OCI-LY1 (cell line): ENCODE measurements at regions not wholly inside any gene's neighbourhood (a gene's known extent, or its start where the extent isn't known, plus 50 kb on each side); places are given as distances from the start of the nearest gene placed in this dataset.

Experiments used
- EZH2 ChIP-seq: fragments of 200-600 bp; sonication (generic), shearing (Covaris generic); IDR thresholded peaks from 2 replicates; pipeline ENCODE4 v1.8.0; 2017; ENCODE audit warnings: borderline replicate concordance, mixed run types, mild to moderate bottlenecking, antibody characterized with exemption, low read length, moderate library complexity, mixed read lengths
- TF ChIP-seq, protein P1 (sequence below): fragments of 200-600 bp; sonication (generic), shearing (Covaris generic); IDR thresholded peaks from 2 replicates; pipeline ENCODE4 v1.5.1; 2017; ENCODE audit warnings: mild to moderate bottlenecking, antibody characterized with exemption, low read length, moderate library complexity, mixed read lengths

- TF ChIP-seq, protein P1, sequence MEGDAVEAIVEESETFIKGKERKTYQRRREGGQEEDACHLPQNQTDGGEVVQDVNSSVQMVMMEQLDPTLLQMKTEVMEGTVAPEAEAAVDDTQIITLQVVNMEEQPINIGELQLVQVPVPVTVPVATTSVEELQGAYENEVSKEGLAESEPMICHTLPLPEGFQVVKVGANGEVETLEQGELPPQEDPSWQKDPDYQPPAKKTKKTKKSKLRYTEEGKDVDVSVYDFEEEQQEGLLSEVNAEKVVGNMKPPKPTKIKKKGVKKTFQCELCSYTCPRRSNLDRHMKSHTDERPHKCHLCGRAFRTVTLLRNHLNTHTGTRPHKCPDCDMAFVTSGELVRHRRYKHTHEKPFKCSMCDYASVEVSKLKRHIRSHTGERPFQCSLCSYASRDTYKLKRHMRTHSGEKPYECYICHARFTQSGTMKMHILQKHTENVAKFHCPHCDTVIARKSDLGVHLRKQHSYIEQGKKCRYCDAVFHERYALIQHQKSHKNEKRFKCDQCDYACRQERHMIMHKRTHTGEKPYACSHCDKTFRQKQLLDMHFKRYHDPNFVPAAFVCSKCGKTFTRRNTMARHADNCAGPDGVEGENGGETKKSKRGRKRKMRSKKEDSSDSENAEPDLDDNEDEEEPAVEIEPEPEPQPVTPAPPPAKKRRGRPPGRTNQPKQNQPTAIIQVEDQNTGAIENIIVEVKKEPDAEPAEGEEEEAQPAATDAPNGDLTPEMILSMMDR: no peak
- TF ChIP-seq EZH2: no peak
These were observed 69.9 kb upstream of the CTBP2 start for GRCh38 chr10:125230251-125230650.
